GM19395 (cell line): ENCODE measurements at regions not wholly inside any gene's neighbourhood (a gene's known extent, or its start where the extent isn't known, plus 50 kb on each side); places are given as distances from the start of the nearest gene placed in this dataset.
"Not testable (repeated sequence)": the region's sequence is repeated elsewhere in the genome, so short reads cannot be mapped to it uniquely, and the experiment has no call there.

ENCODE experiments used
- ATAC-seq: cut with Tn5 transposase; IDR thresholded peaks from one replicate; pipeline ENCODE4 v1.9.1; 2021; ENCODE audit warnings: mild to moderate bottlenecking, moderate library complexity; ENCODE audit not compliant: unreplicated experiment

DNA sequence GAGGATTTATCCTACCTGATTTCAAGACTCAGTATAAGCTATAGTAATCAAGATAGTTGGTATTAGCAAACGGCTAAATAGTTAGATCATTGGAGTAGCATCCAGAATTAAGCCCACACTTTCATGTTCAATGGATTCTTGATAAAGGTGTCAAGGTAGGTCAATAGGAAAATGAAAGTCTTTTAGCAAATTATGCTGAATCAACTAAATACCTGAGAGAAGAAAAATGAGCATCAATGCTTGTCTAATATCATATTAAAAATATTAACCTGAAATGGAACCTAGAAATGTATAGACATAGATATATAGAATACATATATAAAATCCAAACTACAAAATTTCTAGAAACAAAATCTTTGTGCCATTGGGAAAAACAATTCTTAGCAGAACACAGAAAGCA is 685.6 kb downstream of the DTWD2 start:
- ATAC-seq = no peak

DNA sequence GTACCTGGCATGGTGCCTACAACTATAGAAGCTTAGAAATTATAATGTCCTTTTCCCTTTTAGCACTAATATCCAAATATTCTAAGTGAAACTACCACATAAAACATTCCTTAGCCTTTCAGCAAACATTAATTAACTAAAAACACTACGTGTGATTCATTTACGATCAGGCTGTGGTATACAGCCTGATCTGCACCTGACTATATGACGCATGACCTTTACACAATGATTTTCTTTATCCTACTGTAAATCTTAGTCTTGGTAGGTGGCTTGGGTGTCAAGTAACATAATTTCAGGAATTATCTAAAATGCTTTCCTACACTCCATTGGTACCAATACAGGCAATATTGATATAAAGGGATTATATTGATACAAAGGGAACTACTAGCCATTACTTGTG is 686.7 kb downstream of the DTWD2 start:
- ATAC-seq = no peak

DNA sequence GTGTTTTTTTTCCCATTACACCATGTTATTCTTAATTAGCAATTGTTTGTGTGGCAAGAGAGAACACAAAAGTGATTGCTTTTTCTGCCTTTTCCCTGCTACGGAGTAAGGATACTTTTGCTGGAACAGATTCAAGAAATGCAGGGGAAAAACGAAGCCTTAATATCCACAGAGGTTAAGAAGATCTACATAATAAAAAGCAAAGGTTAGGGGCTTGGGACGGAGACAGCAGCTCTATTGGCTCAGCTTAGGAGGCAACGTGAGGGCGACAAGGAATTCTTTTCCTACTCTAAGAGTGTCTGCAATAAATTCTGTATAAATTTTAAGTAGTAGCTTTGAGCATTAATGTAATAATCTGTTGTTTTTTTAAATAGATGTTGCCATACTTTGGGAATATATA is 693.3 kb downstream of the DTWD2 start:
- ATAC-seq = no peak

DNA sequence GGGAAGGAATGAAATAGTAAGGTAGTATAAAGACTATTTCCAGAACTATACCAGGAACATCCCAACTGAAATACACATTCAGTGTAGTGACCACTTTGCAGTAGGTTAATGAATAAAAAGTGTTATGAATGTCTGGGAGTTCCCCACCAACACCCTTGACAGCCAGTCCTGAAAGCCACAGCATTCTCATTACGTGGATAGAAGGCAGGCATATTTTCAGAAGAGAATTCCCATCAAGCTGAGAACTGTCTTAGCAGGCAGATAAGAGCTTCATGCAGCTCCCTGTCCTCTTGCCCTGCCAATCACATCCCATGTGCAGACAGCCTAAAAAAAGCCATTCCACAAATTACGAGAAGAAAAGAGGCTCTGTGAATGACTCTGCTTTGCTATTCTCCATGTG is 695.0 kb downstream of the DTWD2 start:
- no peak for ATAC-seq

DNA sequence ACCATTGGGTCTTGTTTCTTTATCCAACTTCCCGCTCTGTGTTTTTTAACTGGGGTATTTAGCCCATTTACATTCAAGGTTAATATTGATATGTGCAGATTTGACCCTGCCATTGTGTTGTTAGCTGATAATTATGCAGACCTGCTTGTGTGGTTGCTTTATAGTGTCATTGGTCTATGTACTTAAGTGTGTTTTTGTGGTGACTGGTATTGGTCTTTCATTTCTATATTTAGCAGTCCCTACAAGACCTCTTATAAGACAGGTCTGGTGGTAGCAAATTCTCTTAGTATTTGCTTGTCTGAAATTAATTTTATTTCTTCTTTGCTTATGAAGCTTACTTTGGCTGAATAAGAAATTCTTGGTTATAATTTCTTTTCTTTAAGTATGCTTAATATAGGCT is 698.1 kb downstream of the DTWD2 start:
- ATAC-seq = no peak

DNA sequence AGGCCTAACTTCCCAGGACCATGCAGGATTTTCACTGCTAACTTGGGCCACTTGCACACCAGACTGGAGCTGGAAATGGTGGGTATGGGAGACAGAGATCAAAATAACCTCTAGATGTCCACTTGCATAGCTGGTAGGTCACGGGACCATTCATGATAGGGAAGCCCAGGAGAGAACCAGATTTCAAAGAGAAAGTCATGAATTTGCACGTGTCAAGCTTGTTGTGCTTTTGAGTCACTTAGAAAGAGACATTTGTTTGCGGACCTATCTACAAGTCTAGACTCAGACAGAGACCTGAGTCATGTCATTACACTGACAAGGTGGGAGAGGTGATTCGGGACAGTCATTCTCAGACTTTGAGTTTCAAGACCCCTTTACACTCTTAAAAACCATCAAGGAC is 704.1 kb downstream of the DTWD2 start:
- ATAC-seq = not testable (repeated sequence)

DNA sequence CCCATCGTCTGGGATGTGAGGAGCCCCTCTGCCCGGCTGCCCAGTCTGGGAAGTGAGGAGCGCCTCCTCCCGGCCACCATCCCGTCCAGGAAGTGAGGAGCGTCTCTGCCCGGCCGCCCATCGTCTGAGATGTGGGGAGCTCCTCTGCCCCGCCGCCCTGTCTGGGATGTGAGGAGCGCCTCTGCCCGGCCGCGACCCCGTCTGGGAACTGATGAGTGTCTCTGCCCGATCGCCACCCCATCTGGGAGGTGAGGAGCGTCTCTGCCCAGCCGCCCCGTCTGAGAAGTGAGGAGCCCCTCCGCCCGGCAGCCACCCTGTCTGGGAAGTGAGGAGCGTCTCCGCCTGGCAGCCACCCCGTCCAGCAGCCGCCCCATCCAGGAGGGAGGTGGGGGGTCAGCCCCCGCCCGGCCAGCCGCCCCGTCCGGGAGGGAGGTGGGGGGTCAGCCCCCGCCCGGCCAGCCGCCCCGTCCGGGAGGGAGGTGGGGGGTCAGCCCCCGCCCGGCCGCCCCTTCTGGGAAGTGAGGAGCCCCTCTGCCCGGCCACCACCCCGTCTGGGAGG is 705.8 kb downstream of the DTWD2 start:
- not testable (repeated sequence) for ATAC-seq

DNA sequence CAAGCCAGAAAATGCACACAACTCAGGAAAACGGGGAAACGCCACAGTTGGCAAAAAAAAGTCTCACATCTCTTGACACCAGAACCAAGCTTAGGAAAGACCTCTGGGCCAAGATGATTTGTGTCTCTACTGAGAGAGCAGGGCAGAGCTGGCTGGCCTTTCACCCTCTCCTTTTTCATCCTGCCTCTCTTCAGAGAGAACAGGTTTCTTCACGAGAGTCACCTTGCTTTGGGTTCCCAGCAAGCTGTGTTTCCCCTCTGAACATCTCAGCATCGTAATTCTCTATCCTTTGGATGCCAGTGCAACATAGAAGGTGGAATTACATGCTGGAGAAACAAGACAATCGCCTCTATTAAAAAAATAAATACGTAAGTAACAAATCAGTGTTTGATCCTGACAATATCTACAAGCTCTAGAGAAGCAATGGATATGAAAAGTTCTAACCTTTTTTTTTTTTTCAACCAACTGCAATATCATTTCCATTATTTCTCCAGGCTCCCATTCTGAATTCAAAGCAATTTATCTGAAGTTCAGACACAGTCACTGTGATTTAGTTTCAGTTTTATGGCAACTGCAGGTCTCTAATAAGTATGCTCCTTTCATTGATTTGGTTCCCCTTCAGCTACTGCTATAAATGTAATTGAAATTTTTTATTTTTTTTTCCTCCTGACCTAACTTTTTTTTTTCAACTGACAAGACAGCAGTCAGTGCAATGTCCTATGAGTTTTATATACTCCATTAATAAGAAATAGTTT is 708.6 kb downstream of the DTWD2 start:
- no peak for ATAC-seq

DNA sequence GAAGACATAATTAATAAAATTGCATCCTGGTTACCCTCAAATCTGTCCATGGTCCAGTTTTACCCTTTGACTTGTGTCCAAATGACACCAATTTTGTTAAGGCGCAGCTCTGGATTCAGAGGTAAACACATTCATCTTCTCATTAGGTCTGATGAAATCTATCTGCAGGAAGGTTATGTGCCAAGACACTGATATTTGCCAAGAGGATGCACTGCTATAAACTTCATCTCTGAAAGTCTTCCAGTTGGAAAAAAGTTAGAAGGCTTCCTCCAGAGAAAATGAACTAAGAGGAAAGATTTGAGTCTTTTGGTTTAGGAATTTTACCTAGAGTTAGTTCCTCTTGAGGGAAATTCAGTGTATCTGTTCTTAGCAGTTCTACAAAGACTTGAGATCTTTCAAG is 717.8 kb downstream of the DTWD2 start:
- no peak for ATAC-seq

DNA sequence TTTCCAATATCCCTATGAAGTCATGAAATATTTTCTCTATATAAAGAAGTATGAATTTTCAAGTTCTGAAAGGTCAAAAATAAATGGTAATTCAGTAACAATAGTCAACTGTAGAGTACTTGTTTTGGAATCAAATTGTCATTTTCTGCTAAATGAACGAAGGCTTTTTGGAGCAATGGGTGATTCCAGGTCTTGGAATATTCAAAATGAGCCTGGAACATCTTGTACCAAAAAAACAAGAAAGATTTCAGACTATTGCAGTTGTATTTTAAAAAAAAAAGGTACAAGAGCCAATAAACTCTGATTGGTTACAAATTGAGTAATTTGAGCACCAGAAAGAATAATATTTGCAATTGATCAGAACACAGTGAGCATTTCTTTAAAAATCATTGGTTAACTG is 730.1 kb downstream of the DTWD2 start:
- ATAC-seq = no peak

DNA sequence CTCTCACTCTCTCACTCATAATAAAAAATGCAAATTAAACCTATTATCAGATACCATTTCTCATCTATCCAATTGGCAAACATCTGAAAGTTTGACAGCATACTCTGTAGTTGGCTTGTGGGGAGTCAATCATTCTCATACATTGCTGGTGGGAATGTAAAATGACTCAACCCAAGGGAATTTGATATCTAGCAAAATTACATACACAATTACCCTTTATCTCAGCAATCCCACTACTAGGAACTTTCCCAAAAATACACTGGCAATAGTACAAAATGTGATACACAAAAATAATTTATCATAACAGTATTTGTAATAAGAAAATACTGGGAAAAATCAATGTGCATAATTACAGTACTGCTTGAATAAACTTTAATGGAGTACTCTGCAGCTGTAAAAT is 731.3 kb downstream of the DTWD2 start:
- ATAC-seq = no peak

DNA sequence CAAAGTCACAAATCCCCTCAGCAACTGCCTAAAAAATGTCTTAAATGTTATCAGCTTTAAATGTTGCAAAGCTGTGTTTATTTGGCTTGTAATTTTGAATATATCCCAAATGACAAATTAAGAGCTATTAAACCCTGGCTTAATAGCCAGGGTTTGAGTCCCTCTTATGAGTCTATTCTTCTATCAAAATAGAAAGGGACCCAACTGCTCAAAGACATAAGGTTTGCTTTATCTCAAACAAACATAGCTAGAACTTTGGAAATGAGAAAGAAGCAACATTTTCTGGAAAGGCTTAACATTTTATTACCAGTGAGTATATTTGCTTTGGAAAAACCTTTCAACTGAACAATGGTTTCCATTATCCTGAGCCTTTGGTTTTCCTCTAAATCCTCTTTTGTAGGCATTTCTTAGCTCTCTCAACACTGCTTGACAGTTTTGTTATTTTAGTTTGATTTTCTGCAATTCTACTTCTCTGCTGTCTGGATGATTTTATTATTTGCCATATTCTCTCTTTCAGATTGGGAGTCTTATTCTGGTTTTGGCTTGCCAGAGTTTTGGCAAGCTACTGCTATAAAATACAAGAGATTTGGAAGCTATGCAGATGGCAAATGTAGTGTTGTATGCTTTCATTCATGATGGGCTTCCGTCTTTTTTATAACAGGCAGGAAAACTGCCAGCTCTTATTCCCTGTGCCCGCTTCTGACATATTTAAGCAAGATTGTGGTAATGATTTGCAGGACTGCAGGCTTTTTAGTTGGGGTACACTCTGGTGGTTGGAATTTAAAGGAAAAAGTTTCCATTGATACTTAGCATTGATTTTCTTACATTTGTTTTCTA is 734.9 kb downstream of the DTWD2 start:
- ATAC-seq = no peak

DNA sequence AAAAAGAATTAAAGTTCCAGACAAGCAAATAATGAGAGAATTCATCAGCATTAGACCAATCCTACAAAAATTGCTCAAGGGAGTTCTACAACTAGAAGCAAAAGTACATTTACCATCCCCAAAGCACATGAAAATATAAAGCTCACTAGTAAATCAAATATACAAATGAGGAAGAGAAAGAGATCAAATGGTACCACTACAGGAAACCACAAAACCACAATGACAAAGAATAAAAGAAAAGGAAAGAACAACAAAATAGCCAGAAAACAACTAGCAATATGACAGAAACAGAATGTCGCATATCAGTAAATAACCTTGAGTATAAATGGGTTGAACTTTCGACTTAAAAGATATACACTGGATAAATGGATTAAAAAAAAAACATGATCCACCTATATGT is 739.0 kb downstream of the DTWD2 start:
- ATAC-seq = peak; percentile 85

DNA sequence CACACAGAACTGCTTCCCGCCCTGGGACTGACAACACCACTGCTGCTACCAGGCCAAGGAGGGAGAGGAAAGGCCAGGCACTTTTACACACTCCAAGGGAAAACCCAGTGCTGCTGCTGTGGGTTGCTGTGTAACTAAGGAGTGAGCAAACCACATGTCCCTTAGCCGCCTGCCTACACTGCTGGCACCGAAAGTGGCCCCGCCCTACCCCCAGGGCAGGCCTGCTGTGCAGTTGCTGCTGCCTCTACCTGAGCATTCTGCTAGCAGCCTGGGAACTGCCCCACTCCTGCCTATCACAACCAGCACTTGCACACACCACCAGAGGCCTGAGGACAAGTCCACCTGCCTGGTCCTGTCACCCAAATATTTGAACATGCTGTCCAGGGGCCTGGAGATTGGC is 740.9 kb downstream of the DTWD2 start:
- no peak for ATAC-seq

DNA sequence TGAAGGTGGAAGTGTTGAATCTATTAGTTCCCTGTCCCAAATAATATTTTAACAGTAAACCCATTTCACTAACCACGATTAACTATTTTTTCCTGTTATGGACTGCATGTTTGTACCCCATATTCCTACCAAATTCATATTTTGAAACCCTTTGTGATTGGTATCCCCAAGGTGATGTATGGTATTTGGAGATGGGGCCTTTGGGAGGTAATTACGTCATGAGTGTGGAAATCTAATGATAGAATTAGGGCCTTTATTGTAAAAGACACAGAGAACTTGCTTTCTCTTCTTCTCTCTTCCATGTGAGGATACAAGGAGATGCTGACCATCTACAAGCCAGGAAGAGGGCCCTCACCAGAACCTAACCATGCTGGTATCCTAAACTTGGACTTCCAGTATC is 744.7 kb downstream of the DTWD2 start:
- no peak for ATAC-seq

DNA sequence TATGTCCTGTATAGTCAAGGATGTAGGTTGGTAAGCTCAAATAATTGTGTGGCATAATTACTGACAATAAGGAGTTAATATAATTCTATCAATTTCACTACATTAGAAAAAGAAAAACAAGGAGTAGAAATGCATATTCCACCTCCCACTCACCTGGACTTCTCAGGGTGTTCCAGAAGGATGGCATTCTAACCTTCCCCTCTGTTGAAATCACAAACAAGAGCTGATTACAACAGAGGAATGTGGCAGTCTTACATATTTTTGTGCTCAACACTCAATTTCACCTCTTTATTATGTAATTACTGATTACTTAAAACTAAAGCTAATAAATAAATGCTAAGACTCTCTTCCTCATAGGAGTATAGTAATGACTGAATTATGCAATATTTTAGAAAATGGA is 745.3 kb downstream of the DTWD2 start:
- no peak for ATAC-seq

DNA sequence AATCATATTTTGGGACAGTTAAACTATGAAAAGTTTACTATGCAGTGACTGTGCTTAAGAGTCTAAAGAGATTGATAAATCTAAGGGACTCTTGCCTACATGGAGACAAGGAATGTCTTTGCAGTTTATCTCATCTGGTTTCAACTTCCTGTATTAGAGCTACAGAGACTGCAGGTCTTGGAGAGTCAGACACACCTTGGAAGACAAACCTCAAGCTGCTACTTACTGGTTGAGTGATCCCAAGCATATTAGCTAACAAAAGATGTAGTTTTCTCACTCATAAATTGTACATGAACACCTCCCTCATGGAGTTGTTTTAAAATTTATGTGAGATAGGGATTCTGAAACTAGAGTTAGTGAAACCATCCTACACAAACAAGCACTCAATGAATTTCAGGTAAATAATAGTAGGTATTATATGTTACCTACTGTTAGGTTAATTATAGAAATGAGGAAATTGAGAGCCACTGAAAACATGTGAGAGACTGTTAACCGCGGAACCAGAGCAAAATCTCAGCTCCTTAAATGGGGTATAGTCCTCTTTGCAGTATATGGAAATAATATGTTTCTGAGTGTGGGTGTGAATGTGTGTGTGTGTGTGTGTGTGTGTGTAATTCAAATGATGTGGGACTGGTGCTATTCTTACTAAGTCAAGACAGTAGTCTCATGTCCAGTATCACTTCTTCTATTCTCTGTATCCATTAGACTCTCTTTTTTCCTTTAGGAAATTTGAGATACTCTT is 752.1 kb downstream of the DTWD2 start:
- peak; percentile 86 for ATAC-seq

DNA sequence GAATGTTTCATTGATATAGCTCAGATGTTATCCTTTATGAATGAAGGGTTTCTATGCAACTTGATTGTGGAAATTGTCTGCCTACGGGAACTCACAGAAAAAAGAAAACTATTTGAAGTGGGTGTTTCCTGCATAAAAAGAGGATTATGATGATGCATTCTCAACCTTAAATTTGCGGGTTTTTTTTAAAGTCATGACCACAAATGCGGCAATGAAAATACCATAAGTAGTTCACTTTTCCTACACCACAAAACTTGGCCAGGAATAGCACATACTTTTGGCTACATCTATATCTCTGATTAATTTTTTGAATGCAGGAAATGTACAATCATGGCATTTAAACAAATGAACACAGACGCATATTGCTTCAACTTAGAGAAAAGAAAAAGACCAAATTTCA is 754.7 kb downstream of the DTWD2 start:
- no peak for ATAC-seq

DNA sequence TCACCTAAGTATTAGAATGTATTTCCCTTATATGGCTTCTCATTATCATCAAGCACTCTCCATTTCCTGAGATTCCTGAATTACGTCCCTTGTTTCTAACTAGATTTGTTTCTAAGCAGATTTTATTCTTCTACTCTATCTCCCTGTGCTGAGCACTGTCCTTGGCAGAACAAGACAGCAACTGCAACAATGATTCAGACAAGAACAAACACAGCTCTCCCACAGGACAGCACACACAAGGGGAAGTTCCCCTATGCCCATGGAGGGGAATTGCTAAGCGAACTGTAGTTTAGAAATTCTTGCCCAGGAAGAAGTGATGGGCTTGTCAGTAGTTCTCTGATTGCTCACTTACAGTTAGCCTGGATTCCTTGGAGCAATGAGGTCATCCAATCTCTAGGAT is 759.9 kb downstream of the DTWD2 start:
- no peak for ATAC-seq

DNA sequence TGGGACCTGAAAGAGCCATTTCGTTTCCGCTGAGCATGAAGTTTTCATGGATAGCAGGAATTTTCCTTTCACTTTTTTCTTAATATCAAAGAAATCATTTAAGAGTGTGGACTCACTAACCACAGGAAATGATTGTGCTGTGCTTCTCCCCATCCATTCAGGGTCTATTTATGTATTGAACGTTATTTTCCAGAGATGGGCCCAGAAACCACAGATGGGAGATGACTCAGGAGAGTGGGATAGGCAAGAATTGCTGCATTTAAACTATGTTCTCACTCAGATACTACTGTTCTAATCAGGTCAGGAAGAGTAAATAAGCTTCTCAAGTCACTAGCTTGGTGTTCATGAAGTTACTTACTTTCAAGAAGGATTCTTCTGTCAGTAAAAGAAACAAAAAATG is 763.8 kb downstream of the DTWD2 start:
- ATAC-seq = no peak

DNA sequence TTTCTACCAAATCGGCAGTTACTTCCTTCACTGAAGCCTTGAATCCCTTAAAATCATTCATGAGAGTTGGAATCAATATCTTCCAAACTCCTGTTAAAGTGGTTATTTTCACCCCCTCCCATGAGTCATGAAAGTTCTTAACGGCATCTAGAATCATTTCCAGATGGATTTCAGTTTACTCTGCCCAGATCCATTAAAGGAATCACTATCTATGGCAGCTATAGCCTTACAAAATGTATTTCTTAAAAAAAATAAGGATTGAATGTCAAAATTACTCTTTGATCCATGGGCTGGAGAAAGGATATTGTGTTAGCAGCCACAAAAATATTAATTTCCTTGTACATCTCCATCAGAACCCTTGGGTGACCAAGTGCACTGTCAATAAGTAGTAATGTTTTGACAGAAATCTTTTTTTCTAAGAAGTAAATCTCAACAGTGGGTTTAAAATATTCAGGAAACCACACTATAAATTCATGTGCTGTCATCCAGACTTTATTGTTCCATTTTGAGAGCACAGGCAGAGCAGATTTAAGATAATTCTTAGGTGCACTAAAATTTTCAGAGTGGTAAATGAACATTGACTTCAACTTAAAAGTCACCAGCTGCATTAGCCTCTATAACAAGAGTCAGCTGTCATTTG is 767.7 kb downstream of the DTWD2 start:
- no peak for ATAC-seq
